IPS DF 4.7 (cell line): ENCODE measurements at regions not wholly inside any gene's neighbourhood (a gene's known extent, or its start where the extent isn't known, plus 50 kb on each side); places are given as distances from the start of the nearest gene placed in this dataset.
A peak's percentile ranks its signal among the peaks of the same experiment; 100 is the strongest.
"Not testable (repeated sequence)": the region's sequence is repeated elsewhere in the genome, so short reads cannot be mapped to it uniquely, and the experiment has no call there.

Source experiments
- DNase-seq: peaks from one replicate; pipeline ENCODE4 v3.0.0-alpha.2; 2013; ENCODE audit warnings: low spot score; ENCODE audit errors: extremely low read depth

DNA sequence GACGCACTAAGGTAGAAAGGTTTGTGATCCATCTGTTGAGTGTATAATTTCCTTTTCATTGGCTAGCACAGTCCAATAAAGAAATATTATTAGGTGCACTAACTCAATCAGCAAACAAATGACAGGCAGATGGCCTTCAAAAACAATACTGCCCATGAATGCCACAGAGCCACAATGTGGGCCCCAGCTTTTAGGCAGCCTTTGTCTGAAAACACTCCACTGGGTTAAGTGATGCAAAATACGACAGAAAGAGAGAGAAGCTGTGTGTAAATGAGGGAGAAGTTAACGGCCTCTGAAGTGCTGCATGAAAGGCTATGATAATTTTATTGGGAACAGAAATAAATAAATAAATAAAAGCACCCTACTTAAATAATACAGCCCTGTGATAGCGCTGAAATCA, 274.6 kb downstream of the NKX6-1 start:
- no peak for DNase-seq

DNA sequence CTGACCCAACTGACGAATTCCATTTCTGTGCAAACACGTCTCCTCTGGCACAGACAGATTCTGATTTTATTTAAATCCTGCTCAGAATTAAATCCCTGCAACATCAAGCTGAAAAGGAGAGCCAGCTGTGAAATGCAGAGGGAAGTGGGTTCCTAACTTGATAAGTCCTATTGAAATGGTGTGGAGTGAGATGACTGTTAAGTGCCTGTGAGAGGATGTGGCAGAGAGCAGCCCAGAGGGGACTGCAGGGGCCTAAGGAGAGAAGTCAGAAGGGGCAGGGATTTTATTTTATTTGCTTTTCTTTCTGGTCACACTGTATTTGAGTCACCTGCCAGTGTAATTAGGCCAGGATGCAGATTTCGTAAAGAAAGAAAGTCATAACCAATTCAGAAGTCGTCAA, 277.4 kb downstream of the NKX6-1 start:
- no peak for DNase-seq

DNA sequence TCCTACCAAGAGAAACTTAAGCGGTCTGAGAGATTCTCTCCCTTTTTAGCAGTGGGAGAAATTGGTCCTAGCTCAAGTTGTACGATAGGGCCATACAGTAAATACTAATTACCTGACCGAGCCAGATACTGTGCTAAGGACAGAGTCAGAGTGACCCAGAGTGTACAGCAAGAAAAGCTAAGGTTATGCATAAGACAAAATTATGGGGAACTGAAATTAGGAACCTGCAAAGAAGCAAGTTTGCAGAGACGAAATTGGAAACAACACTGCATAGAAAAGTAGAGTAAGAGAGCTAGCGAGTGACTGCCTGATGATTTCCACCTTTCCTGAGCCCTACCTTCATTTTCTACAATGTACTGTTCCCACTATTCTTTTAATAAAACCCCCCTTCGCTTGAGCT, 278.1 kb downstream of the NKX6-1 start:
- no peak for DNase-seq

DNA sequence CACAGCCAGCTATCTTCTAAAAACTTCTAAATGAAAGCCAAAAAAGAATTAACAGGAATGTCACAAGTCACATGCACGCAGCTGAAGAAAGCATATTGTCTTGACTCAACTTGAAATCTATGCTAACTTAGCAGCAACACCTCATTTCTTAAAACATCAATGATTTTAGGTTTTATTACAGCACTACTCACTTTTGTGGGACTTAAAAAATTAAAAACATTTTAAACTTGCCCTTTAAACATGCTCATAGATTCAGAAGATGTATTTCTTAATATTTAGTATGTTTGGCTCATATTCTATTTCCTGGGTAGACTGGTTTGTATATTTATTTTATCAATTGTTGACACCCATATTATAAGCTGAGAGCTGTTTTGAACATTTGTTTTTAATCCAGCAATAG, 279.4 kb downstream of the NKX6-1 start:
- DNase-seq = no peak

DNA sequence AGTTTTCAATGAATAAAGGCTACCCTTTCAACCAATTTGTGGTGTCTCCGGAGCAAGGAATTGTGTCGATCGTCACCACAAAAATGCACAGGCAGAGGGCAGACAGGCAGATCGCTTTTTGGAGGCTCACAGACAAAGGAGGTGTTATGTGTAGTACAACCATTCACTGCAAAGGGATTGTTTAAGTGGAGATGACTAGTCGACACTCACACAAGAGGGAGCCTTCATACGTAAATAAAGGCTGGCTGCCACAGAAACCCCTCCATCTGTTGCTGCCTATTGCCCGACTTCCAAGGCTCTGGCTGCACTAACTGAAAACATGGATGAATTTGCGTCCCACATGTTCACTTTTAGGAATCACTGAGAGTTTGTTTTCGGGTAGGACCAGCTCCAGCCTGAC, 281.1 kb downstream of the NKX6-1 start:
- DNase-seq = no peak

DNA sequence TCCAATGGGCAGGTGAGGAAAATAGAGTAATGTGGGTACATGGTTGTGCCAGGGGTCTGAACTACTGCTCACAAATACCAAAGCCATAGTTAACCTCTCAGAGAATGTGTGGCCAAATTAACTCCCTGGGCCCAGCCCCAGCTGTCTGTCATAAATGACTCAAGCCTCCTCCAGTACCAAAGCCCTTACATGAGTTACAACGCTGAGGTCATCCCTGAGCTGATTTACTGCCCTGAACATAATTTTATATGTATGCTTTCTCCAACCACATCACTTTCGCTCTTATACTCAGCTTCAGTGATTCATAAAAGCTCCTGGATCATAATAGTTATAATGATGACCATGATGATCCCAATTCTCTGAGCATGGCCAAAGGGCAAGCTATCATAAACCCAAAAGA, 283.9 kb downstream of the NKX6-1 start:
- DNase-seq = no peak

DNA sequence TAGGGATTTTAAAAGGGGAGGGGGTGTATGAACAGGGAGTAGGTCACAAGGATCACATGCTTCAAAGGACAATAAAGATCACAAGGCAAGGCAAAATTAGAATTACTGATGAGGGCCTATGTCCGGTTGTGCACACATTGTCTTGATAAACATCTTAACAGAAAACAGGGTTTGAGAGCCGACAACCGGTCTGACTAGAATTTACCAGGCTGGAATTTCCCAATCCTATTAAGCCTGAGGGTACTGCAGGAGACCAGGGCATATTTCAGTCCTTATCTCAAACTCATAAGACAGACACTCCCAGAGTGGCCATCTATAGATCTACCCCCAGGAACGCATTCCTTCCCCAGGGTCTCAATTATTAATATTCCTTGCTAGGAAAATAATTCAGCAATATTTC, 292.9 kb downstream of the NKX6-1 start:
- not testable (repeated sequence) for DNase-seq

DNA sequence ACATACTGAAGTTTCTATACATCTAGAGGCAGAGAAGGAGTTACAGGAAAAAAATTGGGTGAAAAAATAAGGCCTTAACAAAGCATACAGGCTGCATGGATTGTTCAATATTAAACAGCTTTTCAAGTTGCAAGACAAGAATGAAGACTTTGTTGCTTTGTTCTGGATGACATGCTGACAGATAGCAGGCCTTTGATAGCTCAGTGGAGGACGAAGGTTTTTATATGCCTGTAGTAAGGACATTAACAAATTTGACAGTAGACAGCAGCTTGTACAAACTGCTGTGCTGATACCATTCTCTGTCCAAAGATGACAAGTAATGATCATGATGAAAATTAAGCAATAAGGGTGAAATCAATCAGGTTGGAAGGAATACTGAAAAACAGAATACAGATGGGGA, 309.9 kb downstream of the NKX6-1 start:
- no peak for DNase-seq

DNA sequence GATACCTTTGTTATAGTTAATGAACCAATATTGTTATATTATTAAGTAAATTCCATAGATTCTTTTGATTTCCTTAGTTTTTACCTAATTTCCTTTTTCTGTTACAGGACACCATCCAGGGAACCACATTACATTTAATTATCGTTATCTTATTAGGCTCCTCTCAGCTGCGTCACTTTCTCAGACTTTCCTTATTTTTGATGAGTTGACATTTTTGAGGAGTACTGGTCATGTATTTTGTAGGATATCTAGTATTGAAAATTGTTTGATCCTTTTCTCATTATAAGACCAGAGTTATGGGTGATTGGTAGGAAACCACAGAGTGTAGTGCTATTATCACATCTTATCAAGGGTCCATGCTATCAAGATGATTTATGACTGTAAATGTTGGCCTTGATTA, 319.7 kb downstream of the NKX6-1 start:
- no peak for DNase-seq

DNA sequence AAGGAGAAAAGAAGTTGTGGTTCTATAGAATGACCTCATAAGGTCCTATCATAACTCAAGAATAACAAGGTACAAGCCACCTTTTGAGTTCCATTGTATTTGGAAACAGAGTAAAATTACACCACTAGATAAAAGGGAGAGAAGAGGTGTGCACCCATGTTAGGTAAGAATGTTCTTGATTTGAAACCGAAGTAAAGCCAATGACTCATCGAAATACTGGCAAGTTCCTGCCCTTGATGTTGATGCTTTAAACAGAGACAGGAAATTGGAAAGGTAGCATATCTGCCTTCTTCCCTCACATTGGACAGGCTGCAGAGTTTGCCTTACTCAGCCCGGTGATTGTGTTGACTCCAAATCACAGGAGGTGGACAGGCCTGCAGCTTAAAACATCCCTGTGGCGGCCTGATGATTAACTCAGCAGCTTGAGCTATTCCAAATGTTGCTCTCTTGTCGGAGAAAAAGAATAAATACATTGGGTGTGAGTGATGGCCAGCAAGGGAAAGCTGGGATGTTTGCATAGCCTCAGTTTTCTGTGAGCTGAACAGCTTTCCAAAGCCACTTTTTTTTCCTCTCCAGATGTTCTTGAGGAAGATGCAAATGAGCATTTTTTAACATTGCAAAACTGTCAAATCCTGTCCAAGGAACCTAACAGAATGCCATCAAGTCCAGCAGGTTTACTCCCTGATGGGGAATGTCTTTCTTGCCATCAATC, 321.1 kb downstream of the NKX6-1 start:
- DNase-seq = no peak

DNA sequence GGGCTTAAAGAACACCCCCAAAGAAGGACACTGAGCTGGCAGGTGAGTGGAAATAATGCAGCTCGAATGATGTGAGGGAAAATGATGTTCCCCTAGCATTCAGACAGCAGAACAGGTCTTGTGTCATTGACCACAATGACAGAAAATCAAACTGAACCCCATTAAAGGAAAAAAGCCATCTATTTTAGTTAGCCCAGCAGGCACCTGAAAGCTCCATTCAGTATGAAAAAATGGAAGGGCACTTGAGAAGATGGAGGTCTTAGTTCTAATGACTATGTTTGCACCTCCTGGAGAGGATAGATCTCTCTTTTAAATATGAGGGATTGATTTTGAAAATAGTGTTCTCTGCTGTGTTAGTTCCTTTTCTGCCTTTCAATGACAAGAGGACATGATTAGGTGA, 323.1 kb downstream of the NKX6-1 start:
- no peak for DNase-seq

DNA sequence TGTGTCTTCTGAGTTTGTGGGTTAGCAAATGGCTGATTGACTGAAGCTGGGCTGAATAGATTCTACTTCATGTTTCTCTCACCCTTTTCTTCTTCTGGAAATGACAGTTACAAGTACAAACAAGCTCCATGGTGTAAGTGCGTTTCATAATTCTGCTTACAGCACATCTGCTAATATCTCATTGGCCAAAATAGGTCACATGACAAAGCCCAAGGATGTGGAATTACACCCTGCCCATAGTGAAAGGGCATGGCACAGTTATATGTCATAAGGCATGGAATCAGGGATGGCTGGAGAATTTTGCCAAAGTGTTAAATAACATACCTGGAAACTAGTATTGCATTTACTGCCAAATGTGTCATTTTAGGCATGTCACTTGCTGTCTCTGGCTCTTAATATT, 327.2 kb downstream of the NKX6-1 start:
- DNase-seq = no peak

DNA sequence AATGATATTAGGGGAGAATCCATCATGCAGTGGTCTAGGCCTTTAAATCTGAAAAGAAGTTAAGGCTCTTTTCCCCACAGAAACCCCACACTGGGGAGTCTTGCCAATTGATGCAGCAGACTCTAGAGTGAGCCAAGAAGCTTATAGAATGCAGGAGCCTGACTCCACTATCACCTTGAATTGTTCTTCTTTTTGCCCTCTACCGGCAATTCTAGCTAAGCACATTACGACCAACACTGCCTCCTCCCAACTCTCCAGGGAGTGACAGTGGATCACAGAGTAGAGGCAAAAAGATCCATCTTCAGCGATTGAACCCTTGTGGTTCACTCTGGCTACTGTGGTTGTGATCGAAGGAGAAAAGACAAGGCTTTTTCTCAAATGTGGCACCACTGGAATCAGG, 331.5 kb downstream of the NKX6-1 start:
- peak; percentile 30 for DNase-seq

DNA sequence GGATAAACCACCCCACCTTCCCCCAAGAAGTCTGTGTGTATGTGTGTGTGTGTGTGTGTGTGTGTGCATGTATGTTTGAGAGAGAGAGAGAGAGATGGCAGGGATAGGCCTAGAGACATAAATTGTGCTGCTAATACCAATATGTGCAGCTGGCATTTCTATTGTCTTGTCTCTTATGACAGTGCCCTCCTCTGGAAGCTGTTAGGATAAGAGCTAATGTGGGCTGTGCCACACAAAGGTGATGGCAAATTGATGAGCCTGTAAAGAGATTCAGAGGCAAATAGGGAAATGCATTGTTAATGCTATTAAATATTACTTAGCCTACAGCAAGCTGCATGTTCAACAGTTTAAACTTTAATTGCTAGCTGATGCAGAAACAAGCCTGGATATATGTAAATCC, 332.0 kb downstream of the NKX6-1 start:
- no peak for DNase-seq

DNA sequence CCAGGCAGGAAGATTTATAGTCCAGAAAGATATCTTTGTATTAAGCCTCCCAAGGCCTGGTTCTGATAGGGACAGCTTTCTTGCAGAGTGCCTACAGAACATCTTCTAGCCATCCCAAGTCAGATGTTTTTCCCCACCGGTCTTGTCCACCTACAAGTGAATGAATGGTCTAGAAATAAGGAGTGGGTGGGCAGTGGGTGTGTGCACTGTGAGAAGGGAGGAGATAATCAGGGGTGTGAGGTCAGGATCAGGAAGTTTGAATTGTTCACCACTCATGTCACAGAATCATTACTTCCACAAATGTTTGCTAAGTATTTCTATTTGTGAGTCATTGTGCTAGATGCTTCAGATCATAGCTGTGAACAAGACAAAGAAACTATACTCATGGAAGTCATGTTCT, 332.6 kb downstream of the NKX6-1 start:
- DNase-seq = no peak

DNA sequence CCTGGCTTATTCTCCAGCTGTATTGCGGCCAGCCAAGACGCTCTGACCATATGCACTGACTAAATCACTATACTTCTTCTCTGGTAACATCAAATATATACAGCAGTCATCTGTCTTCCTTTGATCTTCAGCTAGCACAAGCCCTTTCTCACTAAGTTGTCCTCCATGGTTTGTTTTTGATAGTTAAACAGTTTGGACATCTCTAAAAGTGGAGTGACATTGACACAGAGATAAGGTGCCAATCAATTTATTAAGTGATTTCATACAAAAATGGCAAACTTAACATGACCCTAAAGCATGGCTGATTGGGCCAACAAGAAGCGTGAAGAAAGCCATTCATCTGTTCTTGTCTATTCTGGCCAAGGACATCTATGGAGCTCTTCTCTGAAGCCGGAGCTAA, 334.9 kb downstream of the NKX6-1 start:
- no peak for DNase-seq

DNA sequence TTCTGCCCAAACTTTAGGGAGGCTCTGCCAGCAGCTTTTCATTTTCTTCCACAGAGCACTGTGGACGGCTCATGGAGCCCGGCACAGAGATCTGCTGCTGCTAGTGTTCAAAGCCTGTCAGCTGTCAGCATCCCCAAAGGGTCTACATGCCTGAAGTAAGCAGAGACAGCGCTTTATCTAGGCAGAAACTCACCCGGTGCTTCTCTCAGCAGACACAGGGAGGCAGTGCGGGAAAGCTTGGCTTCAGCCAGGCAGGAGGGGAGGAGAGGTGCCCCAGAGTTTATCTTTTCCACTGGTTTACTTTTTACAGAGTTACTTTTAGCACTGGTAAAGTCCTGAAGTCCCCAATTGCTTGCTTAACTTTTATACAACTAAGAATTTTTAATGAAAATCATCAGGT, 339.3 kb downstream of the NKX6-1 start:
- peak; percentile 14 for DNase-seq

DNA sequence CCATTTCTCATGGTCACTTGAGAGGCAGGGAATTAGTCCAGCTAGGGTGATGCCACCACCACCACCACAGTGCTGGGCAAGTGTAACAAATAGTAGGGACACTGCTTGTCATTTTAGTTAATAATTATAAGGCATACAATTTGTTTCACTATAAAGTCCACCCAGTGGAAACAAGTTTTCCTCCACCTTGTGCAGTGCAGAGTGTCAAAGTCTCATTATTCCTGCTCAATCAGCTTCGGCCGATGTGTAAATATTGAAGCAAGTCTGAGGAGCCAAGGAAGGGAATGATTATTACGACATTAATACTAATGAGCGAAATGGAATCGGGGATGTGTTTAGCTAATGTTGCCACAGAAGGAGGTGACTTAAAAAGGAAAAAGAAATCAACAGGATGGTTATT, 340.4 kb downstream of the NKX6-1 start:
- DNase-seq = no peak

DNA sequence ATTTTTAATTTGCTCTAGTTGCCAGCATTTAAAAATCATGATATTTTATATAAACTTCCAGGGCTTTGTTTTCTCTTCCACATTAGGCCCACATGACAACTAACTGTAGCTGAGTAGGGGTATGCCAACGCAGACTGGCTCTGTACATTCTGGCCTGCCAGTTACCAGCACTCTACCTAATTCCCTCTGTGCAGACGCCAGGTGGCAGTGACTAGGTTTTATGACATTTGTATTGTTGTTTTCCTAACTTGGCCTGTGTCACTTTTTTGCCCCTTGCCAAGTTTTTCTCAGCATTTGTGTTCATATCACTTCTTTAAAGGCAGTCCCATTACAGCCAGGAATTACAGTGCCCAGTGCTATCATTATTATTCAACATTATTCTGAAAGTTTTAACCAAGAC, 347.5 kb downstream of the NKX6-1 start:
- DNase-seq = no peak

DNA sequence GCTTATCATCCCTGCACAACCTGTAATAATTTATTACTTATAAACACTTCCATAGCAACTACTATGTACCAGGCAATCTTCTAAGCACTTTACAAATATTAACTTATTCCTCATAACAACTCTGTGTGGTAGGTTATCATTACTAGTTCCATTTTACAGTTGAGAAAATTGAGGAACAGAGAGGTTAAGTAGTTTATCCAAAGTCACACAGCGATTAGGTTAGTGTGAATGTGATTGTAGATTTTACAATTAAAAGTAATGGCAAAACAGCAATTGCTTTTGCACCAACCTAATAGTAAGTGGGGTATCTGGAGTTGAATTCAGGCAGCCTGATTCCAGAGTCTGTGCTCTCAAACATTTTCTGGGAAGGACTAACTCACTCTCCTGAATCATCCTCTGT, 348.9 kb downstream of the NKX6-1 start:
- no peak for DNase-seq

DNA sequence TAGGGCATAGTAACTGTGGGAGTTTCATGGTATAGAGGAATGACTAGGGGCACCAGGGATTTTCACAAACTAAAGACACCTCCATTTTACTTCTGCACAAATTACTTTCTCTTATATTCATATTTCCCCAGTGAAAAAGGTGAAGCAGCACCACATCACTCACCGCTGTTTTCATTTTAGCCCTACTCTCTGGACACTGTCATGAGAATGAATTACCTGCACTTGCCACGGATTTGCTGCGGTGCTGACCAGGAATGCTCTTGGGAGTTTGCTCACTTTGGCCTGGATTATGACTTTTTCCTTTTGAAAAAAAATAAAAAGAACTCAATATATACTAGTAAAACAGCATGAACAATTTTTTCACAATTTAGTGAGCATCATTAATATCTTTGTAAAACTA, 351.3 kb downstream of the NKX6-1 start:
- no peak for DNase-seq

DNA sequence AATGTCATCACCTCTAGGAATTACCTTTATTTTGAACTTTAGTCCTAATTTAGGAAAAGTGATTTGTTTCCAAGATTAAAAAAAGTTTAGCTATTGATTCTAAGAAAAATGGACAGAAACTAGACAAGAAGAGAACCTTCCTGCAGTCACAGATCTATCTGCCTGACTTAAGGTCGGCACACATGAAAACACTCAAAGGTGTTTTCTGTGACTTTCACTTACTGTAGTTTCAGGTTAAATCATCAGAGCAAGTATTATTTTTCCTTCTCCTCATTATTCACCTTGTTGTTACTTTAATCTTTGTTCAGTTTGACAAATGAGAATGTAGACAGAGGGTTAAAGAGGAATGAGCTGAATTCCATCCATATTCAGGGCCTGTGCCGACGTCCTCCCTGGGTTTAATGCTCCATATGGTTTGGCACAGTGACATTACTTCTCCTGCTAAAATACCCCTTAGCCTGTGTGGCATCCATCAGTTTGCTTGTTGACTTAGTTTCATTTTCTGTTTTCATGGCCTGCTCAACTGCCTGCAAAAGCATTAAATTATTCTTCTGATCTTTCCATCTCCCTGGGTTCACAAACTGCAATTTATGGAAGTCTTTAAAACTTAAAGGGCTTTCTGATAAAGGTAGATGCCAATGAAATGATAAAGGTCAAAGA, 352.7 kb downstream of the NKX6-1 start:
- no peak for DNase-seq

DNA sequence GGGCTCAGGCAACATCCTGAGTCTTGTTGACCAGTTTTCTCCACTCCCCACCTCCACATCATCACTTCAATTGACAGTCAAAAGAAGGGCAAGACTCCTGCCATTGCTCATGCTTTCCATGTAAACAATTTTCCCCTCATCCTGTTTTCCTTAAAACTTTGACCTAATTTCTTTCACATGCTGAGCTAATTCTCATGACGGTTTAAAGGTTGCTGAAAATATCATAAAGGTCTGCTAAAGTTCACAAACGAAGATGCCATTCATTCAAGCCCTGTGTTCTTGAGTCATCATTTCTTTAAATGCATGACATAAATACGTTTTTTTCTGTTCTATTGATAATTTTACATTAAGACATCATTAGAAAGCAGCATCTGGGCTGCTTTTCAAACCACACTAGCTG, 353.9 kb downstream of the NKX6-1 start:
- no peak for DNase-seq
